Gastroesophageal sphincter (tissue), 3 donors: ENCODE measurements at regions not wholly inside any gene's neighbourhood (a gene's known extent, or its start where the extent isn't known, plus 50 kb on each side); places are given as distances from the start of the nearest gene placed in this dataset.

Source experiments
- CTCF ChIP-seq, 4 experiments: fragments of 200-600 bp in 2 of 4; fragments of 450-650 bp in 2 of 4; sonication (generic) in 1 of 4; IDR thresholded peaks; one replicate each; pipeline ENCODE4 v1.5.1; 2017 to 2019; ENCODE audit warnings: antibody characterized with exemption in 4 of 4, mild to moderate bottlenecking in 2 of 4, moderate library complexity in 2 of 4
- EP300 ChIP-seq: sonication (generic); formaldehyde crosslinking; IDR thresholded peaks from one replicate; pipeline ENCODE4 v1.6.1; 2017; ENCODE audit warnings: antibody characterized with exemption, mild to moderate bottlenecking
- POLR2A ChIP-seq, 2 donors: fragments of 450-650 bp; IDR thresholded peaks; one replicate each; pipeline ENCODE4 v1.6.1; 2017; ENCODE audit warnings: antibody characterized with exemption in 2 of 2, mild to moderate bottlenecking in 2 of 2, moderate library complexity in 1 of 2
- POLR2AphosphoS5 ChIP-seq: sonication (generic); formaldehyde crosslinking; IDR thresholded peaks from one replicate; pipeline ENCODE4 v1.6.1; 2017; ENCODE audit warnings: antibody characterized with exemption

GRCh38 chr14:86420131-86420530 is 890.2 kb downstream of the FLRT2 start:
- TF ChIP-seq CTCF (IDR thresholded peaks at IDR 0.05), result no peak
- no peak for TF ChIP-seq POLR2A (IDR thresholded peaks at IDR 0.05)
- no peak for TF ChIP-seq EP300
- no peak for TF ChIP-seq POLR2AphosphoS5
